RPMI8226 (cell line): ENCODE measurements at regions not wholly inside any gene's neighbourhood (a gene's known extent, or its start where the extent isn't known, plus 50 kb on each side); places are given as distances from the start of the nearest gene placed in this dataset.
A peak's percentile ranks its signal among the peaks of the same experiment; 100 is the strongest.
"Not testable (repeated sequence)": the region's sequence is repeated elsewhere in the genome, so short reads cannot be mapped to it uniquely, and the experiment has no call there.

Source experiments
- DNase-seq: peaks from one replicate; pipeline ENCODE4 v3.0.0-alpha.2; 2015

- DNase-seq, result no peak
Observed at GRCh38 chr2:147348931-147349555, 495.8 kb upstream of the ACVR2A start.

GRCh38 chr2:147346142-147346541 is 498.7 kb upstream of the ACVR2A start:
- DNase-seq, result no peak

- no peak for DNase-seq
Observed at GRCh38 chr2:147345246-147345645, 499.6 kb upstream of the ACVR2A start.

- DNase-seq, result no peak
Observed at GRCh38 chr2:147342329-147342728, 502.5 kb upstream of the ACVR2A start.

DNA sequence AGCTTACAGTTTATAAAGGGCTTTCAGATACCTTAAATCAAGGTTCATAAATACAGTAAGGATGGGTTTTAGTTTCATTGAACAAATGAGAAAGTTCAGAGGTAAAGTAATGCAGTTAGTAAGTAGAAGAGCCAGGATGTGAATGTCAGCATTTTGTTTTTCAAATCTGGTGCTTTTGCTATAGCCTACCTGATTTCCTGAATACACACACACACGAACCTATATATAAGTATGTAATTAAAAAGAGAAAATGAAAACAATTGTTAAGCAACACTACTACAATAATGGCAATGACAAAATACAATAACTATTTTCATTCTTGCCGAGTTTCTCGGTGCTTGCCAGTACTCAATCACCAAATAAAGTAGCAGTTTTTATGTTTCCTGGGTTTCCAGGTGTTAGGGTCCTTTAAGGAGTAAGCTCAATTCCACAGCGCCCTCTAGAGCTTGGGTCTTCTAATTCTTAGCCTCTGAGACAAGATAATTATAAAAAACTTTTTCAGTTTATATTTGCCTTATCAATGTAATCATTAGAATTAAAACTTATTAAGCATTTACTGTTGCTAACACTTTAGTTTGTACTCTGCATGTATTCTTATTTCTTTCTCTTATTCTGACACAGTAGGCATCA is 512.9 kb upstream of the ACVR2A start:
- peak; percentile 37 for DNase-seq

- DNase-seq, result no peak
Observed at GRCh38 chr2:147330925-147331324, 513.9 kb upstream of the ACVR2A start.

DNA sequence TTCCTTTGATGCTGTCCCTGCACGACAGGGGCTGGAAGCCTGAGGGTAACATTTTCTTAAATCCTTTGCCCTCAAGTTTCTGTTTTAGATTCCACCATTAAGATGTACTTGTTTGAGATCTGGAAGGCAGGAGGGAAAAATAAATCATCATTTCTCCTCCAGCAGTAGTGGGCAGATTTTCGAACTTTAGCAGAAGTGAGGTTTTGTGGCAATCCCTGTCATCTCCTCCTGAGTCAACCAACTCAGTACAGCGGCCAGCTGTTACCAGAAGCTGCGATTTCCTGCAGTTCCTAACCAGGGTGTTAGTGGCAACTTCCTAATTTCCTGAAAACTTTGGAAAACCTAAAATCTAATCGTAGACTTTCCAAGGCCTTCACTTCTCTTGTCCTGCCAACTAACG is 517.2 kb upstream of the ACVR2A start:
- DNase-seq, result no peak

GRCh38 chr2:147325990-147326389 is 518.8 kb upstream of the ACVR2A start:
- DNase-seq, result no peak

DNA sequence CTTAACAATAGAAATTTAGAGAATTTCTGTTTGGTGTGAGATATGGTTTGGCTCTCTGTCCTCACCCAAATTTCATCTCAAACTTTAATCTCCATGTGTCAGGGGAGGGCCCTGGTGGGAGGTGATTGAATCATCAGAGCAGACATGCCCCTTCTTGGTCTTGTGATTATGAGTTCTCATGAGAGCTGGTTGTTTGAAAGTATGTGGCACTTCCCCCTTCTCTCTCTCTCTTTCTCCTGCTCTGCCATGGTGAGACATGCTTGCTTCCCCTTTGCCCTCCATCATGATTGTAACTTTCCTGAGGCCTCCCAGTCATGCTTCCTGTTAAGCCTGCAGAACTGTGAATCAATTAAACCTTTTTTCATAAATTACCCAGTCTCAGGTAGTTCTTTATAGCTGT is 524.7 kb upstream of the ACVR2A start:
- DNase-seq, result no peak

DNA sequence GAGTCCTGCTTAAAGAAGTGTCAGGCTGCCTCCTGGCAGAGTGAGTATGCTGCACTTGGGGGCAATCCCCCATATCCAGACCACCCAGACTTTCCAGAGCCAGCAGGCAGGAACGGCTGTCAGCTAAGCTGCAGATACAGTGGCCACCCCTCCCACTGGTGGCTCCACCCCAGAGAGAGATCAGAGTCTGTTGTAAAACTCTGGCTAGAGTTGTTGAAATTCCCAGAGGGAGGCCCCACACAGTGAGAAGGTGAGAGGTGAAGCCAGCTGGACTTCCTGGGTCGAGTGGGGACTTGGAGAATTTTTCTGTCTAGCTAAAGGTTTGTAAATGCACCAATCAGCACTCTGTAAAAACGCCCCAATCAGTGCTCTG is 533.8 kb upstream of the ACVR2A start:
- DNase-seq, result no peak

DNA sequence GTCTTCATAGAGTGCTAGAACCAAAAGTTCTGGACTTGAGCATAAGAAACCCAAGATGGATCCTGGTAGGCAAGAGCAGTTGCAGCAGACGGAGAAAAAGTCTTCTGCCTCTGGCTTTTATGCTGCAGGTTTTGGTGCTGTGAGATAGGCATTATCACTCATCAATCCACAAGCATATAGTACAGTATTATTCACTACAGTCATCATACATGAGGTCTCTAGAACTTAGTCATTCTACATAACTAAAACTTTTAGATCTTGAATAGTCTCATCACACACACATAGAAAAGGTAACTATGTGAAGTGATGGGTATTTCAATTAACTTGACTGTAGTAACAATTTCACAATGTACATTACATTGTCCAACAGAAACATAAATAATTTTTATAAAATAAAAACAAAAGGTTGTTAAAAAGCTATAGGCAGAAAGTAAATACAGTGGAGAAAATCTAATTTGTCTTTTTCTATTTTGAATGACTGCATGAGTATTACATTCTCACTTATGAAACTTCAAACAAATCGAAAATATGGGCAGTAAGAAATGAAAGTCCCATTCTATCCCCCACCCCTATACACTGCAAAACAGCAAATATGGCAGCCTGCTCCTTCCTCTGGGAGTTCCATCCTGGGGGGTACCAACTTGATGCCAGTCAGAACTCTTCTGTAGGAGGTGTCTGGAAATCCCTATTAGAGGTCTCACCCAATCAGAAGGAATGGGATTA is 534.3 kb upstream of the ACVR2A start:
- DNase-seq, result no peak

- DNase-seq, result peak; percentile 12
Observed at GRCh38 chr2:147297820-147298219, 547.0 kb upstream of the ACVR2A start.

GRCh38 chr2:147294825-147295392 is 549.9 kb upstream of the ACVR2A start:
- DNase-seq, result no peak

GRCh38 chr2:147293991-147294824 is 550.6 kb upstream of the ACVR2A start:
- DNase-seq, result no peak

- no peak for DNase-seq
Observed at GRCh38 chr2:147288131-147288530, 556.7 kb upstream of the ACVR2A start.

- no peak for DNase-seq
Observed at GRCh38 chr2:147275943-147276342, 568.9 kb upstream of the ACVR2A start.

- DNase-seq, result no peak
Observed at GRCh38 chr2:147273628-147274027, 571.2 kb upstream of the ACVR2A start.

- no peak for DNase-seq
Observed at GRCh38 chr2:147273106-147273505, 571.7 kb upstream of the ACVR2A start.

DNA sequence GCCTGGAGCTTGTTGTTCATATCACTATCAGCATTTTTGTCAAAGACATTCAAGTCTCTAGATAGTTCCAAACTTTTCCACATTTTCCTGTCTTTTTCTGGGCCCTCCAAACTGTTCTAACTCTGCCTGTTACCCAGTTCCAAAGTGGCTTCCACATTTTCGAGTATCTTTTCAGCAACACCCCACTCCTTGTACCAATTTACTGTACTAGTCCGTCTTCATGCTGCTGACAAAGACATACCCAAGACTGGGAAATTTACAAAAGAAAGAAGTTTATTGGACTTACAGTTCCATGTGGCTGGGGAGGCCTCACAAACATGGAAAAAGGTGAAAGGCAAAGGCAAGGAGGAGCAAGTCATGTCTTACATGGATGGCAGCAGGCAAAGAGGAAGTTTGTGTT is 575.2 kb upstream of the ACVR2A start:
- DNase-seq, result not testable (repeated sequence)

GRCh38 chr2:147260241-147260640 is 584.6 kb upstream of the ACVR2A start:
- no peak for DNase-seq

DNA sequence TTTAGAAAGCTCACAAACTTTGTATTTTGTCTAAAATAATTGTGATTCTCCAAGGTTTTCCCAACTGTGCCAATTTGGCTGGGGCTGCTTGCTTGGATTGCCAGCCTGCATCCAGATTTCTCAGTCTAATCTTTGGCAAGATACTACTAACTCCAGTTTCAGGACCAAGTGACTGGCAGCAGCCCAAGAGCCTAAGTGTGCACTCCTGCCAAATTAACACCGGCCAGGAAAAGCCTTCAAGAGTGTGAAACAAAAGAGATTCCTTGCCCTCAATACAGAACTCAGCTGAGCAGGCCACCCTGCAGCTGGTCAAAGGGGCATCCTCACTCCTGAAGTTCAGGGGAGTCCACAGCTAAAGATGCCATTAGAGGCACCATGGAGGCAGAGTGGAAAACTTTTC is 589.0 kb upstream of the ACVR2A start:
- no peak for DNase-seq

DNA sequence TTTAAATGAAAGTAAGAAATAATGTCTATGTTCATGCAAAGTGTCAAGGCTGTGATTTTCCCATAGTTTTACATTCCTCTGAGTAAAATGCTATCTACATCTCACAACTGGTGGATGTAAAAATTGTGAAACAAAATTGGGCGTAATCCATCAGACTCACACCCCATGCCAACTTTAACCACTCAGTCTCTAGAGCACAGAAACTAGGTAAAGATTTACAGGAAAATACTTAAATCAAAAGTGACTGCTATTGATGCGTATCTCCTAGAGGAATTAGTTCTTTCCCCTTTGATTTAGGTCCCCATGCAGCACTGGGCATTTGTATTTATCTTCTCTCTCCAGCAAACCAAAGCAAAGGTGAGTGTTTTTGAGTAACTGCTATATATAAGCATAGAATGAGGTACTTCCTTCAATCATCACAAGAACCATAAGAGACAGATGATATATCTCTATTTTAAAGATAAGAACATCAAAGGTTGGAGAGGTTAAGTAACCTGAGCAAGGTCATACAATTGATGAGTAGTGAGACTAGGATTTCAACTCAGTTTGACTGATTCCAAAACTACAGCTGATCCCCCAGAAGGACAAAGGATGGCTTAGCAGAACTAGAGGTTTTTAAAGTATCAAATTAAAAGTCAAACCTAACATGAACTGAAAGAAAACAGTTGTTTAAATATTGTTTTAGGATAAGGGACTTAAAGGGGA is 594.0 kb upstream of the ACVR2A start:
- no peak for DNase-seq

DNA sequence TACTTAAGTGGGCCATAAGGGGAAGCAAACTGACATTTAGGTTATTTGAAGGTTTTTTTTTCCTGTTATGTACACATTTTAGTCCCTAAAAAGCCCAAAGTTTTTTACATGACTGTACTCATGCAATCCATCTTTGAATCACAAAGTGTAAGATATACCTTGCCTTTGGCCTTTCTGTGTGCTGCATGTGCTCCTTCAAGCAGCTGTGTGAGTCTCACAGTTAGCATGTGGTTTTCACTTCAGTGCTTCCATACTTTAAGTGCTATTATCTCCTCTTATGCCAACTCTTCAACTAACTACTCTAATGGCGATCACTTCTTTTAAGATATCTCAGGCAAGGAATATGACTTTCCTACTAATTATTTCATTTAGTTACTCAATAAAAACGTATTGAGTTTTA is 597.1 kb upstream of the ACVR2A start:
- DNase-seq, result no peak
